BE2C (cell line): ENCODE measurements at regions not wholly inside any gene's neighbourhood (a gene's known extent, or its start where the extent isn't known, plus 50 kb on each side); places are given as distances from the start of the nearest gene placed in this dataset.

Experiments
- DNase-seq: peaks from one replicate; pipeline ENCODE4 v3.0.0-alpha.2; 2020
- H3K27me3 ChIP-seq: fragments of 250-450 bp; sonication (Bioruptor Pico); 2 replicates; pipeline ENCODE4 v1.5.1; 2020; ENCODE audit warnings: mild to moderate bottlenecking
- H3K36me3 ChIP-seq: fragments of 250-450 bp; sonication (Bioruptor Pico); 2 replicates; pipeline ENCODE4 v1.5.1; 2020; ENCODE audit warnings: mild to moderate bottlenecking
- H3K4me1 ChIP-seq: fragments of 250-450 bp; sonication (Bioruptor Pico); 2 replicates; pipeline ENCODE4 v1.5.1; 2020
- H3K4me3 ChIP-seq: 2 replicates; pipeline ENCODE4 v1.5.1; 2011; ENCODE audit warnings: low read depth, low read length
- H3K9me3 ChIP-seq: fragments of 250-450 bp; sonication (Bioruptor Pico); 2 replicates; pipeline ENCODE4 v1.5.1; 2020
- CTCF ChIP-seq: IDR thresholded peaks from 2 replicates; pipeline ENCODE4 v1.5.1; 2012; ENCODE audit warnings: mild to moderate bottlenecking, low read depth, low read length

- TF ChIP-seq CTCF = no peak
- no peak for DNase-seq
- Histone ChIP-seq H3K9me3 (no peaks in the 10 kb centered on the region), H3K36me3 (no peaks in the 10 kb centered on the region), H3K27me3 (peaks cover 22% of the 10 kb centered on the region), H3K4me3 (no peak overlapping the region), H3K4me1 (no peaks in the 10 kb centered on the region)
These were observed 362.1 kb upstream of the CCNH start for GRCh38 chr5:87774804-87775203.

- H3K4me1 ChIP-seq = no peaks in the 10 kb centered on the region
- H3K9me3 ChIP-seq = no peaks in the 10 kb centered on the region
- TF ChIP-seq CTCF = no peak
- H3K27me3 ChIP-seq = peaks cover 24% of the 10 kb centered on the region
- no peaks in the 10 kb centered on the region for H3K36me3 ChIP-seq
- no peak overlapping the region for H3K4me3 ChIP-seq
- DNase-seq = no peak
These were observed 357.9 kb upstream of the CCNH start for GRCh38 chr5:87770601-87771121.

- peaks cover 24% of the 10 kb centered on the region for H3K27me3 ChIP-seq
- no peak for DNase-seq
- H3K9me3 ChIP-seq = no peaks in the 10 kb centered on the region
- TF ChIP-seq CTCF = no peak
- H3K4me3 ChIP-seq = no peak overlapping the region
- H3K4me1 ChIP-seq = no peaks in the 10 kb centered on the region
- H3K36me3 ChIP-seq = no peaks in the 10 kb centered on the region
These were observed 357.4 kb upstream of the CCNH start for GRCh38 chr5:87770016-87770570.

GRCh38 chr5:87769157-87769556 is 356.4 kb upstream of the CCNH start:
- Histone ChIP-seq H3K9me3 (no peaks in the 10 kb centered on the region), H3K4me3 (no peak overlapping the region), H3K4me1 (no peaks in the 10 kb centered on the region), H3K27me3 (peaks cover 24% of the 10 kb centered on the region), H3K36me3 (no peaks in the 10 kb centered on the region)
- no peak for DNase-seq
- TF ChIP-seq CTCF = no peak

DNA sequence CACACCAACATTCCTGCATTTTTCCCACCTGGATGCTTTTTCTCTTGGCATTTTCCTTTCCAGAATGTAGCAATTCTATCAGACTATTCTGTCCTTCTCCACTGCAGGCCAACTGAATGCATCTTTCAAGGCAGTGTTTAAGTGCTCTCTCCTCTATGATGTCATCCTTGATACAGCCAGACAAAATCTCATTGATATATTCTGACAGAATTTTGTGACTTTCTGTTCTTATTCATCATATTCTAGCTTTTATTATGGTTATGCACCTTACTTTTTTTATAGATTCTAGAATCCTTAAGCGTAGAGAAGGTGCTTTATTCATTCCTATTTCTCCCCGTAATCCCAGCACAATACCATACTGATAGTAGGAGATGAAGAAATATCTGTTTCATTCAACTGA is 355.5 kb upstream of the CCNH start:
- TF ChIP-seq CTCF = no peak
- no peaks in the 10 kb centered on the region for H3K4me1 ChIP-seq

GRCh38 chr5:87765009-87765408 is 352.3 kb upstream of the CCNH start:
- no peak for TF ChIP-seq CTCF
- no peak overlapping the region for H3K4me3 ChIP-seq
- H3K27me3 ChIP-seq = peaks cover 6% of the 10 kb centered on the region
- DNase-seq = no peak
- H3K9me3 ChIP-seq = no peaks in the 10 kb centered on the region
- H3K36me3 ChIP-seq = no peaks in the 10 kb centered on the region
- no peaks in the 10 kb centered on the region for H3K4me1 ChIP-seq

More for the DNA sequence above, 355.5 kb upstream of the CCNH start:
- no peak for DNase-seq
- Histone ChIP-seq H3K4me3 (no peak overlapping the region), H3K36me3 (no peaks in the 10 kb centered on the region), H3K27me3 (peaks cover 24% of the 10 kb centered on the region), H3K9me3 (no peaks in the 10 kb centered on the region)
